Keratinocyte (primary cell): ENCODE measurements at regions not wholly inside any gene's neighbourhood (a gene's known extent, or its start where the extent isn't known, plus 50 kb on each side); places are given as distances from the start of the nearest gene placed in this dataset.

Source experiments
- CTCF ChIP-seq, 3 experiments: IDR thresholded peaks in 1 of 3; conservative IDR thresholded peaks in 1 of 3; optimal IDR thresholded peaks in 1 of 3; 2 replicates in 2 of 3; 3 replicates in 1 of 3; pipeline versions ENCODE3 to v1.5.1; 2011; ENCODE audit warnings: low read length in 3 of 3, mild to moderate bottlenecking in 3 of 3, moderate library complexity in 2 of 3, control low read depth in 1 of 3, inconsistent platforms in 1 of 3; ENCODE audit not compliant: insufficient read depth in 2 of 3; ENCODE audit errors: extremely low read depth in 1 of 3
- EZH2 ChIP-seq: IDR thresholded peaks from one replicate; pipeline ENCODE4 v1.6.1; 2012; ENCODE audit warnings: inconsistent platforms, mild to moderate bottlenecking, low read length, moderate library complexity

GRCh38 chr16:82252582-82252981, 82.6 kb upstream of the MPHOSPH6 start:
- no peak for TF ChIP-seq CTCF (optimal IDR thresholded peaks at IDR 0.05 in 1 of 3, IDR thresholded peaks at IDR 0.05 in 1 of 3, conservative IDR thresholded peaks at IDR 0.05 in 1 of 3; ENCODE audit: extremely low read depth in 1 of 3, insufficient read depth in 2 of 3, low read length in 3 of 3)
- no peak for TF ChIP-seq EZH2
